Activated naive CD8-positive, alpha-beta T cell (primary cell): ENCODE measurements at regions not wholly inside any gene's neighbourhood (a gene's known extent, or its start where the extent isn't known, plus 50 kb on each side); places are given as distances from the start of the nearest gene placed in this dataset.
A peak's percentile ranks its signal among the peaks of the same experiment; 100 is the strongest.
"Not testable (repeated sequence)": the region's sequence is repeated elsewhere in the genome, so short reads cannot be mapped to it uniquely, and the experiment has no call there.

ENCODE experiments used
- H3K27ac Mint-ChIP-seq: one replicate; pipeline ENCODE4 v1.8.0; 2021; ENCODE audit warnings: mixed read lengths
- H3K27me3 Mint-ChIP-seq: one replicate; pipeline ENCODE4 v1.8.0; 2021; ENCODE audit warnings: mixed read lengths
- H3K36me3 Mint-ChIP-seq: one replicate; pipeline ENCODE4 v1.8.0; 2021; ENCODE audit warnings: mixed read lengths
- H3K4me1 Mint-ChIP-seq: one replicate; pipeline ENCODE4 v1.8.0; 2021; ENCODE audit warnings: low read depth, mixed read lengths
- H3K4me3 Mint-ChIP-seq: one replicate; pipeline ENCODE4 v1.8.0; 2021; ENCODE audit warnings: mild to moderate bottlenecking, mixed read lengths
- H3K9me3 Mint-ChIP-seq: one replicate; pipeline ENCODE4 v1.8.0; 2021; ENCODE audit warnings: low read depth, mixed read lengths

DNA sequence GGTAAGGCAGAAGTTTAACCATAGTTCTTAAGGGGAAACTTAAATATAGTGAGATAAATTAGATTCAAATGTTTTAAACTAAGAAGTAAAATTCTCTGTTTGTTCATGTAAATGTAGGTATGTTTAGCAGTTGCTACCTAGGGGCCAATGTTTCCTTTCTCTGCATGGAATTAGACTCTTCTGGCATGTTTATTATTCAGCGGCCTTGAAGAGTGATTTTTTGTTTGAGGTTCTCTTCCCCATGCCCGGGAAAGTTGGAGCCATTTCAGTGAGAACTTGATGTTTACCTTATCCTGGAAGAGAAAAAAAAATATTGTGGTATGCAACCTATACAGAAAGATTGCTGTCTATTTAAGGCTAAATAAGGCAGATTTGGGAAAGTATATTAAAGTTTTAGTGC is 492.9 kb downstream of the KLF5 start:
- Mint-ChIP-seq H3K36me3 (peaks cover 2% of the 10 kb centered on the region), H3K27me3 (peaks cover 1% of the 10 kb centered on the region), H3K4me3 (no peak overlapping the region), H3K4me1 (no peaks in the 10 kb centered on the region), H3K27ac (no peak overlapping the region), H3K9me3 (peaks cover 5% of the 10 kb centered on the region)

DNA sequence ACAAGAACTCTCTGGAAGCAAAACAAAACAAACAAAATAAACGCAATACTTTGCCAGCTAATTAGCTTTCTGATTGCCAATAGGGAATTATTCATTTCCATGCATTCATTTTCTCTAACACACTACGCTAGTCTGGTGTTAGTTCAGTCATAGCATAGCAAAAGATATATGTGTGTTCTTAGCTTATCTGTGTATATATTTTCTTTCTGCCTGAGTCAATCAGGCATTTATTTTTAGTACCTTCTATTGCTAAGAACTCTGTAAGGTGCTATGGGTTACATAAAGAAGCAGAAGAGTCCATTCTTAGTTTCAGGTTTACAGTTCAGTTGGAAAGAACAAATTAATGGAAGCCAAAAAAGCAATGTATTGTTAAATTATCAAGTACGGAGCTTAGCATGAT is 490.9 kb downstream of the KLF5 start:
- H3K27ac Mint-ChIP-seq = no peak overlapping the region
- H3K4me1 Mint-ChIP-seq = no peaks in the 10 kb centered on the region
- peaks cover 2% of the 10 kb centered on the region for H3K36me3 Mint-ChIP-seq
- H3K9me3 Mint-ChIP-seq = peaks cover 5% of the 10 kb centered on the region
- H3K4me3 Mint-ChIP-seq = no peak overlapping the region
- H3K27me3 Mint-ChIP-seq = peaks cover 1% of the 10 kb centered on the region

DNA sequence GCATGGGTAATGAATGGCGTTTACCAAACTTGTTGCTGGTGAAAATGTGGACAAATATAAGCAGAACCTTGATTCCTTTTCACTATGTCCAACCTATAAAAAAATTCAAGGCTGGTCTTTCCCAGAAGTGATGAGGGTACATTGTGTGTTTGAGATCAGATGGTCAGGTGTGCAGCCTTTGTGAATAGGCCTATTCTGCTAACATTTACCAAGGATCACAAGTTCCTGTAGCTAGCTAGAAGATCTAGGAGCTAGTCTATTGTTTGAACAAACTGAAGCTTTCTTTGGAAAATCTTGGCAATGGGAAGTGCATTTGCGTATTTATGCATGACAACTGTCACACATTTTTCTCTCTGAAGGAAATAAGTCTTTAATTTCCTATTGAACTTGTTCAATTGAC is 489.6 kb downstream of the KLF5 start:
- Mint-ChIP-seq H3K4me1 (no peaks in the 10 kb centered on the region), H3K27me3 (peaks cover 1% of the 10 kb centered on the region), H3K4me3 (no peak overlapping the region), H3K9me3 (no peaks in the 10 kb centered on the region), H3K27ac (no peak overlapping the region), H3K36me3 (no peaks in the 10 kb centered on the region)

DNA sequence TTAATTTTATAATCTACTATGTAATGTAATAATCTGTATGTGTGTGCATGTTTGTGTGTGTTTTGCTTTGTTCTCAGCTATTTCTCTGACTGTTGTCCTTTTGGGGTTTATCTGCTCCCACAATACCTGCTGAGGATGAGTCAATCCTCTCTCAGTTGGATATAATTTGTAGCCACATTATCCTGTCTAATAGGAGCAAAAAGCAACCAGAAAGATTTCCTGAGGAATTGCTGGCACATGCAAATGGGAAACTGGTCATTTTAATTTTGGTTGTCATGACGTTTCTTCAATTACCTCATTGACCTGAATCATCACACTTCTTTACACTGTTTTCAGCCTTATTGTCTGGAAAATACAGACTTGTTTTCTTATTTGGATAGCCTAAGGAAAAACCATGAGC is 488.4 kb downstream of the KLF5 start:
- H3K36me3 Mint-ChIP-seq = no peaks in the 10 kb centered on the region
- H3K27me3 Mint-ChIP-seq = peaks cover 1% of the 10 kb centered on the region
- H3K27ac Mint-ChIP-seq = no peak overlapping the region
- no peaks in the 10 kb centered on the region for H3K9me3 Mint-ChIP-seq
- H3K4me1 Mint-ChIP-seq = no peaks in the 10 kb centered on the region
- no peak overlapping the region for H3K4me3 Mint-ChIP-seq

DNA sequence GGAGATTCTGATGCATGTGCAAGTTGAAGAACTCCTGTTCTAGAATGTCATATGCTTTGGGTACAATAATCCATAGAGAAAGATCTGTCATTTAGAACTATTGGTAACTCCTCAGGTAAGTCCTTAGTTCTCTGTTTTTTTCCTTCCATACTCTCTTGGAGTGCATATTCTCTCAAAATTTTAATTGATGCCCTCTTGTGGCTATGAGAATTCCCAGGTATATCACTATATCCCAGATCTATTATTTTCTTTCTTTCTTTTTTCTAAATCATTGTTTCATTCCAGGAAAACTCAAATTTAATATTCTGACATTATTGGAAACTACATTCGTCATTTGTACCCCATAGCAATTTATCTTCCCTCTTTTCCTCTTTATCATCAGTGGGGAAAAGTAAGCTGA is 485.4 kb downstream of the KLF5 start:
- Mint-ChIP-seq H3K4me1 (no peaks in the 10 kb centered on the region), H3K4me3 (no peak overlapping the region), H3K27ac (no peak overlapping the region), H3K9me3 (no peaks in the 10 kb centered on the region), H3K27me3 (no peaks in the 10 kb centered on the region), H3K36me3 (no peaks in the 10 kb centered on the region)

DNA sequence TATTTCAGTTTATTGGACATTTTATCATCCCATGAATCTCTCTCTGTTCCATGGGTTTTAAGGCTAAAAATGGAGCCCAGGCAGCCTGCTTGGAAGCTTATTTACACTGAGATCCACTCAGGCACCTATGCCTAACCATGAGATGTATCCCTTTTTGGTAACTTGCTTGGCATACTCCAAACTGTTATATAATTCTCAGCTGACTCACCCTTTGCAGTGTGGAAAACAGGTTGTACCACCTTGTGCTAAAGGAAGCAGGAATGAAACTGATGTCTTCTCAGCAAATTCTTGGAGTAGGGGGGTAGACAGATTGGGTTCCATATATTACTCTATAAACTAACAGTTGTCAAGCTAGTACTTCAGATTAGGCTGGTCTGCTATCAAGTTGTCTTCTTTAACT is 483.6 kb downstream of the KLF5 start:
- no peaks in the 10 kb centered on the region for H3K9me3 Mint-ChIP-seq
- no peaks in the 10 kb centered on the region for H3K4me1 Mint-ChIP-seq
- no peaks in the 10 kb centered on the region for H3K36me3 Mint-ChIP-seq
- no peak overlapping the region for H3K27ac Mint-ChIP-seq
- no peaks in the 10 kb centered on the region for H3K27me3 Mint-ChIP-seq
- H3K4me3 Mint-ChIP-seq = no peak overlapping the region

DNA sequence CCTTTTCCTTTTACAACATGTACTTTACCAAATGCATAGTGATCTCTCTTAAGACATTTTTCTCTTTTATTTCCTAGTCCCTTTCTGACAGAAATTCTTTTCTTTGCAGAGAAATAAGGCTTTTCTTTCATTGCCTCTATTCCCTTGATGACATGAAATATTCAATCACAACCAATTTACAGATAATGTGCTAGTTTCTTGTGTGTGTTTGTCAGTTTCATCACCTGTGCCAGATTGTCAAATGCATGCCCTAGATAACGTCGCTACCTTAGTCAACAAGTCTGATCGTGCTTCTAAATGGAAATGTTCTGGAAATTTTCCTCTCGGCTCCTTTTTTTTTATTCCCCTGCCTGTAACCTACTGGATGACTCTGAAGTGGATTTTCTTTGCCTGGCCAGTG is 478.1 kb downstream of the KLF5 start:
- no peak overlapping the region for H3K27ac Mint-ChIP-seq
- H3K36me3 Mint-ChIP-seq = no peaks in the 10 kb centered on the region
- H3K4me1 Mint-ChIP-seq = no peaks in the 10 kb centered on the region
- H3K9me3 Mint-ChIP-seq = no peaks in the 10 kb centered on the region
- H3K4me3 Mint-ChIP-seq = no peak overlapping the region
- no peaks in the 10 kb centered on the region for H3K27me3 Mint-ChIP-seq

DNA sequence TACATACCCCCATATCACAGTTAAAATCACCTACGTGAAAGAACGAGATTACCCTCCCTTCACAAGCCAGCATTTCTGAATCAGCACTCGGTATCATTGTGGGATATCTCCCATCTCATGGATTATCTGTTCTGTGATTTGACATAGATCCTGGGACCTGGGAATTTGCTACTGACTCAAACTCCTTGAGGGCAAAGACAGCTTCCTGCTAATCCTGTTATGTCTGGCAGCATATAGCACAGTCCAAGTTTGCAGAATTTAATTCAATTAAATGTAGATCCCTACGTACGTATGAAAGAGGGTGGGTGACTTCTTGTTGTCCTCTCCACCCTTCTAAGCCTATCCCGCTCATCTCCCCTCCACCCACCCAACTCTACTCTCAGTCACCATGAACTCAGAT is 476.5 kb downstream of the KLF5 start:
- Mint-ChIP-seq H3K9me3 (no peaks in the 10 kb centered on the region), H3K27ac (no peak overlapping the region), H3K4me1 (no peaks in the 10 kb centered on the region), H3K27me3 (no peaks in the 10 kb centered on the region), H3K4me3 (no peak overlapping the region), H3K36me3 (no peaks in the 10 kb centered on the region)

DNA sequence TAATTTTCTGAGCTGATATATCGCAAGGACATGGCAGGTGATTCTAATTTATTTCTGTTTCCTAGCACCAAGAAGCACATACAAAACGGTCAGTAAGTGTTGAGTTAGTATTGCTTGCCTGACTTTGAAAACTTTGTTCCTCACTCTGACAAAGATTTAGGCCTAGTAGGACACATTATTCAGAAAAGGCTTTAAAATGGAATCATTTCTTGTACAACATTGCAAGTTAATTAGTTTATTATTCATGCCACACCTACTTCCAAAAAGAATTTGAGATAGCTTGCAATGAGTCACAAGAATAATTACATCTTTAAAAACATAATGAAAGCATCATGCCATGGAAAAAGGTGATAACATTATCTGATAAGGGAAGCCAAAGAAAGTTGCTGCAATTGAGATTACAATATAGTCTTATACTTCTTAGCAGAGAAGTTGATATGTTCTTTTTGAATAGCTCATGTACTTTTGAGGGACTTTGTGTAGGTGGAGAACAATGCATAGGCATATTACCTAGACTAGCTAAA is 474.2 kb downstream of the KLF5 start:
- no peak overlapping the region for H3K4me3 Mint-ChIP-seq
- no peaks in the 10 kb centered on the region for H3K4me1 Mint-ChIP-seq
- no peaks in the 10 kb centered on the region for H3K36me3 Mint-ChIP-seq
- no peaks in the 10 kb centered on the region for H3K9me3 Mint-ChIP-seq
- no peaks in the 10 kb centered on the region for H3K27me3 Mint-ChIP-seq
- no peak overlapping the region for H3K27ac Mint-ChIP-seq

DNA sequence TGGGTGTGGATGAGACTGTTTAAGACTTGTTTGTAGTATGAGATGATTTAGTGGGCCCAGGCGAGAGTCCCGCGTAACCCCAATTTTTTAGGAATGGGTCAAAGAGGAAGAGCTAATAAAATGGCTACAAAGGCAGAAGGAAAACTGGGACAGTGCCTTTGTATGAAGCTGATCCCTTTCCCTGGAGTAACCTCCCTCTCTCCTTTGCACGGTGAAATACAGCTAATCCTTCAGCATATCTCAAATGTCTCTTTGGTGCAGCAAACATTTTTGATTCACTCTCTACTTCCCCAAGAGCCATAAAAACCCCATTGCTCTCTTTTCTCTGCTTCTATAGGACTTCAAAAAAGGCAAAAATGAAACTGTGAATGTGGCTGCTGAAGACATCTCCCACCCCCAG is 473.8 kb downstream of the KLF5 start:
- no peak overlapping the region for H3K27ac Mint-ChIP-seq

DNA sequence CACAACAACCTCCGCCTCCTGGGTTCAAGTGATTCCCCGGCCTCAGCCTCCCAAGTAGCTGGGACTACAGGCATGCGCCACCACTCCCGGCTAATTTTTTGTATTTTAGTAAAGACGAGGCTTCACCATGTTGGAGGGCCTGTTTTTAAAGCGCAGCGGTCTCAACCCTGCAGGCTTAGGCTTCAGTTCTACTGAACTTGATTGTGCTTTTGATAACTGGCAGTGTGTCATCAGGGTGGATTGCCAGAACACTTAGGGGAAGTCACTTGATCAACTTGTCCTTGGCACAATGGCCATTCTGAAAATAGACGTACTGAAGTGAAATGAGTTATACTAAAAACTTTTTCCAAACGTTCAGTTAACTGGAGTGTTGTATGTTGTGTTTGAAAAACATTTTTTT is 472.2 kb downstream of the KLF5 start:
- Mint-ChIP-seq H3K4me1 (no peaks in the 10 kb centered on the region), H3K27ac (no peak overlapping the region), H3K36me3 (no peaks in the 10 kb centered on the region), H3K4me3 (no peak overlapping the region), H3K9me3 (no peaks in the 10 kb centered on the region), H3K27me3 (no peaks in the 10 kb centered on the region)

More for the DNA sequence above, 473.8 kb downstream of the KLF5 start:
- Mint-ChIP-seq H3K4me1 (no peaks in the 10 kb centered on the region), H3K36me3 (no peaks in the 10 kb centered on the region), H3K9me3 (no peaks in the 10 kb centered on the region), H3K27me3 (no peaks in the 10 kb centered on the region), H3K4me3 (no peak overlapping the region)

DNA sequence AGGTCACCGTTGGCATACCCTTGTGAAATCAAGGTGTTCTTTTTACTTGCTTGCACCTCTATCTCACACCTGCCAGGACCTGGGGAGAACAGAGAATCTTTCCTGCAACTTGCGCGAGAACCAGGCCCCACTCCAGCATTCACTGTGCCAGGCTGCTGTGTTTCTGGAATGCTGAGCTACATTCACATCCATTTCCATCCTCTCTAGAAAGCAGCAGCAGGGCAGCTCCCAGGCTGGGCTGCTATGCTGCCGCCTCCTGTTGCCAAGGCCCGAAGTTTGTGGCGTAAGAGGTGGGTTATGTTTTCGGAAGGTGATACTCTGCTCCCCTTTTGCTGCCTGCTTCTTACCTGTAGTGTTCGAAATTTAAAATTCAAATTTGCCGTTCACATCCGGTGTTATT is 464.1 kb downstream of the KLF5 start:
- Mint-ChIP-seq H3K4me3 (no peak overlapping the region), H3K4me1 (peaks cover 22% of the 10 kb centered on the region), H3K27me3 (no peaks in the 10 kb centered on the region), H3K9me3 (no peaks in the 10 kb centered on the region), H3K27ac (peak overlapping the region; percentile 22), H3K36me3 (peaks cover 2% of the 10 kb centered on the region)

DNA sequence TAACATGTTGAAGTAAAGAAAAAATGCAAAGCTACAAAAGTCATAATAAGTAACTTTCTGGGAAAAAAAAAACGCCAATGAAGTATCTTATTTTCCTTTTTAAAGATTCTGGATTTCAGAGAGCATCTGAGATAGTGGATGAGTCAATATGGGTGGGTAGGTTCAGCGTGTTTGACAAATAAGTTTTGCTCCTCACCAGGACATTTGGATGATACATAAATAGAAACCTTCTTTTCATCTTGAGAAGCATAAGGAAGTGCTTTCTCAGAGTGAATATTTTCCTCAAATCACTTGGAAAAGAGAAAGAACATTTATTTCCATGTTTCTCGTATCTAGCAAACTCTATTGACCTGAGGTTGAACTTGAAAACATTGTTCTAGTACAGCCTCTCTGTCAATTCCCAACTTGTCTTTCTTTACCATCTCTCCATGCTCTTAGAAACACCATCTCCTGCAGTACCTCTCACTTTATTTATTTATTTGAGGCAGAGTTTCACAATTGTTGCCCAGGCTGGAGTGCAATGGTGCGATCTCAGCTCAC is 463.2 kb downstream of the KLF5 start:
- Mint-ChIP-seq H3K9me3 (no peaks in the 10 kb centered on the region), H3K4me1 (peaks cover 22% of the 10 kb centered on the region), H3K27me3 (no peaks in the 10 kb centered on the region), H3K36me3 (peaks cover 4% of the 10 kb centered on the region), H3K4me3 (no peak overlapping the region), H3K27ac (no peak overlapping the region)

DNA sequence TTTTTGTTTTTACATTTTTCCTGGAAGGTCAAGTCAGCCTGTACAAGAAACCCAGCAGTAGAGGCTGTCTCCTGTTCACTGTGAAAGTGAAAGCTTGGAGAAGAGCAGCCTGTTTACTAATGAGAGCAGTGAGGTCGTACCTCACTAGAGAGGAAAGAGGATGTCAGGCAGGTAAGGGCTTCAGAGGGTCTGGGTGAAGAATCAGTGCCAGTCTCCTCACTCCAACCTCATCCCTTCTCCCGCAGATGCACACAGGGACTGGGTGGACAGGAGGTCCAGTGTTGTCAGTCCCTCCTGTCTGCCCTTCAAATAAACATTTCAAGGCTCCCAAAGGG is 462.5 kb downstream of the KLF5 start:
- H3K27me3 Mint-ChIP-seq = no peaks in the 10 kb centered on the region
- H3K27ac Mint-ChIP-seq = peak overlapping the region; percentile 83
- peaks cover 22% of the 10 kb centered on the region for H3K4me1 Mint-ChIP-seq
- H3K9me3 Mint-ChIP-seq = no peaks in the 10 kb centered on the region
- peak overlapping the region; percentile 80 for H3K4me3 Mint-ChIP-seq
- peaks cover 4% of the 10 kb centered on the region for H3K36me3 Mint-ChIP-seq

DNA sequence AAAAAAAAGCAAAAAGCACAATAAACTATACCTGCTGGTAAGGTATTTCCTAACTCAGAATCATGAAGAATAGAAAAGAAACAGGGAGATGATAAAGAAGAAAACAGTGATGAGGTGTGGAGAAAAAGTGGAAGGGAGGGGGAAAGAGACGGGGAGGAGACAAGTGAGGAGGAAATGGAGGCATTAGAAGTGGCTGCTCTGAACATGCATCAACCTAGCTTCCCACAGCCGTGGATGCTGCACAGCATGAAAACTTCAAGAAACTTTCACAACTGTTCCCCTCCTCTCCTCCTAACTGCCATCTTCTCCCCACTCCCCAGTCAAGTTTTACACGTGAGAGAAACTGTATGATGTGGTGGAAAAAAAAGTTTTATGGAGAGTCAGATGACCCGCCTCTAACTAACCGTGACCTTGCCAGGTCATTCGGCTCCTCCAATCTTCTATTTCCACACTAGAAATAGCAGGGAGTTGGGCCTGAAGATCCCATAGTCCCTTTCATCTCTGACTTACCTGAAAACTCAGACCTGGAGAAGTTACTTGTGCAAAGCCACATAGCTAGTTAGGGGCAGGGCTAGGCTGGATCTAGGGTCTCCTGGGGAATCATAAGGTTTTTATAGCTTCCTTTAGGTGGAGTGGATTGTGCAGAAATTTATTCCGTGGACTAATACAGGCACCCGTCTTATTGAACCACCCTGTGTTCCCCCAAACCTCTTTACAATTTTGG is 461.9 kb downstream of the KLF5 start:
- Mint-ChIP-seq H3K36me3 (peaks cover 4% of the 10 kb centered on the region), H3K9me3 (no peaks in the 10 kb centered on the region), H3K27ac (peak overlapping the region; percentile 83), H3K4me3 (peak overlapping the region; percentile 80), H3K4me1 (peaks cover 22% of the 10 kb centered on the region), H3K27me3 (no peaks in the 10 kb centered on the region)

DNA sequence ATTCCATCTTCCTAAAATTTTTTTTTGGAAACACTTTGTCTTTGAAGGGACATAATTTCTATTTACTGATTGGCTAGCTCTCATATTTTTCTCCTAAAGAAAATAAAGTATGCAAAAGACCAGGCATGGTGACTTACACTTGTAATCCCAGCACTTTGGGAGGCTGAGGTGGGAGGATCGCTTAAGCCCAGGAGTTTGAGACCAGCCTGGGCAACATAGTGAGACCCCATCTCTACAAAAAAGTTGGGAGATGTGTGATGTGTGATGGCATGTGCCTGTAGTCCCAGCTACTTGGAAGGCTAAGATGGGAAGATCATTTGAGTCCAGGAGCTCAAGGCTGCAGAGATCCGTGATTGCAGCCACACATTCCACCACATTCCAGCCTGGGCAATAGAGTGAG is 461.3 kb downstream of the KLF5 start:
- H3K36me3 Mint-ChIP-seq, H3K9me3 Mint-ChIP-seq, H3K27me3 Mint-ChIP-seq: not testable (repeated sequence)
- Mint-ChIP-seq H3K27ac (peak overlapping the region; percentile 83), H3K4me3 (peak overlapping the region; percentile 80), H3K4me1 (peaks cover 22% of the 10 kb centered on the region)
